SK-N-SH (cell line): ENCODE measurements at regions not wholly inside any gene's neighbourhood (a gene's known extent, or its start where the extent isn't known, plus 50 kb on each side); places are given as distances from the start of the nearest gene placed in this dataset.

Source experiments
- CTCF ChIA-PET: fragments of 300-600, 350-600 bp; formaldehyde crosslinking; extraction: SDS; loops from one replicate; lab custom pipeline; 2021; lab: Yijun Ruan, JAX
- POLR2A ChIA-PET: fragments of 350-600 bp; sonication (Branson Sonifier 250); formaldehyde crosslinking; extraction: SDS; loops from one replicate; lab custom pipeline; 2020; ENCODE audit warnings: antibody characterized with exemption, inconsistent platforms; lab: Yijun Ruan, JAX
- DNase-seq: peaks from one replicate; pipeline ENCODE4 v3.0.0; 2012
- H2AFZ ChIP-seq: fragments of 200-600 bp; sonication (generic); 2 replicates; pipeline ENCODE4 v1.8.1; 2016; ENCODE audit warnings: antibody characterized with exemption, mild to moderate bottlenecking, low read depth
- H3F3A ChIP-seq: fragments of 200-600 bp; sonication (generic); replicated peaks from 2 replicates; pipeline ENCODE3; 2016; ENCODE audit warnings: antibody characterized with exemption, mild to moderate bottlenecking; ENCODE audit not compliant: insufficient read depth
- H3K27ac ChIP-seq, 2 experiments: fragments of 200-500 bp in 1 of 2; fragments of 200-600 bp in 1 of 2; sonication (Bioruptor generic) in 1 of 2; sonication (generic), shearing (Covaris generic) in 1 of 2; 2 replicates each; pipeline versions ENCODE4 v1.5.1 to v1.6.1; 2014 to 2016; ENCODE audit warnings: low read depth in 2 of 2, inconsistent platforms in 1 of 2, low read length in 1 of 2, mild to moderate bottlenecking in 1 of 2, mixed read lengths in 1 of 2
- H3K27me3 ChIP-seq: fragments of 200-600 bp; sonication (generic), shearing (Covaris generic); 2 replicates; pipeline ENCODE4 v1.6.1; 2016; ENCODE audit warnings: mixed run types; ENCODE audit not compliant: insufficient read depth
- H3K36me3 ChIP-seq, 2 experiments: fragments of 200-500 bp in 1 of 2; fragments of 200-600 bp in 1 of 2; sonication (Bioruptor generic) in 1 of 2; sonication (generic) in 1 of 2; replicated peaks in 1 of 2; 2 replicates each; pipeline versions ENCODE3 to v1.5.1; 2014 to 2016; ENCODE audit warnings: low read length in 1 of 2, mild to moderate bottlenecking in 1 of 2; ENCODE audit not compliant: insufficient read depth in 2 of 2, control insufficient read depth in 1 of 2
- H3K4me1 ChIP-seq, 2 experiments: fragments of 200-500 bp in 1 of 2; fragments of 200-600 bp in 1 of 2; sonication (Bioruptor generic) in 1 of 2; sonication (generic), shearing (Covaris generic) in 1 of 2; 2 replicates each; pipeline versions ENCODE4 v1.5.1 to v1.6.1; 2014 to 2016; ENCODE audit warnings: low read depth in 1 of 2, low read length in 1 of 2, mixed run types in 1 of 2; ENCODE audit not compliant: insufficient read depth in 2 of 2, control insufficient read depth in 1 of 2
- H3K4me2 ChIP-seq: fragments of 200-600 bp; sonication (generic), shearing (Covaris generic); 2 replicates; pipeline ENCODE4 v1.6.1; 2017; ENCODE audit warnings: mixed run types
- H3K4me3 ChIP-seq, 2 experiments: fragments of 200-500 bp in 1 of 2; fragments of 200-600 bp in 1 of 2; sonication (Bioruptor generic) in 1 of 2; sonication (generic), shearing (Covaris generic) in 1 of 2; 2 replicates each; pipeline versions ENCODE4 v1.5.1 to v1.8.1; 2014 to 2016; ENCODE audit warnings: low read depth in 2 of 2, inconsistent platforms in 1 of 2, low read length in 1 of 2, mild to moderate bottlenecking in 1 of 2, mixed read lengths in 1 of 2, moderate library complexity in 1 of 2
- H3K79me2 ChIP-seq: fragments of 200-600 bp; sonication (generic); 2 replicates; pipeline ENCODE4 v1.8.1; 2017; ENCODE audit warnings: mild to moderate bottlenecking; ENCODE audit not compliant: insufficient read depth
- H3K9ac ChIP-seq: fragments of 200-600 bp; sonication (generic); 2 replicates; pipeline ENCODE4 v1.6.1; 2017; ENCODE audit warnings: mixed run types
- H3K9me2 ChIP-seq: fragments of 200-600 bp; sonication (generic); 2 replicates; pipeline ENCODE4 v1.6.1; 2017; ENCODE audit warnings: mixed run types
- H3K9me3 ChIP-seq: fragments of 200-600 bp; sonication (generic); 2 replicates; pipeline ENCODE4 v1.6.1; 2017; ENCODE audit warnings: mixed run types, mild to moderate bottlenecking, moderate library complexity
- H4K20me1 ChIP-seq: fragments of 200-600 bp; sonication (generic); 2 replicates; pipeline ENCODE4 v1.6.1; 2017; ENCODE audit warnings: mild to moderate bottlenecking, mixed run types; ENCODE audit not compliant: insufficient read depth
- CHD2 ChIP-seq: fragments of 150-350 bp; IDR thresholded peaks from 2 replicates; pipeline ENCODE4 v1.6.1; 2018; ENCODE audit warnings: low read length; ENCODE audit not compliant: partially characterized antibody
- ELF1 ChIP-seq: IDR thresholded peaks from 2 replicates; pipeline ENCODE4 v1.4.0; 2012
- FOXJ3 ChIP-seq: sonication (generic); formaldehyde crosslinking; IDR thresholded peaks from 2 replicates; pipeline ENCODE4 v1.5.1; 2020; ENCODE audit warnings: mild to moderate bottlenecking, missing genetic modification reagents
- FOXM1 ChIP-seq: IDR thresholded peaks from 2 replicates; pipeline ENCODE4 v1.4.0; 2012; ENCODE audit warnings: low read depth, mild to moderate bottlenecking
- GABPA ChIP-seq: IDR thresholded peaks from 2 replicates; pipeline ENCODE4 v1.4.0; 2012; ENCODE audit warnings: low read depth, mild to moderate bottlenecking
- GATA2 ChIP-seq: sonication (generic); formaldehyde crosslinking; IDR thresholded peaks from 2 replicates; pipeline ENCODE4 v1.5.0; 2020; ENCODE audit warnings: mild to moderate bottlenecking, missing genetic modification reagents
- JUND ChIP-seq: IDR thresholded peaks from 2 replicates; pipeline ENCODE4 v1.4.0; 2012
- MEF2A ChIP-seq: IDR thresholded peaks from 2 replicates; pipeline ENCODE4 v1.4.0; 2012; ENCODE audit warnings: low read depth, borderline replicate concordance
- MXI1 ChIP-seq: IDR thresholded peaks from 2 replicates; pipeline ENCODE4 v1.6.1; 2012; ENCODE audit warnings: mild to moderate bottlenecking, low read depth, low read length, improper control_type of control experiment
- NFIC ChIP-seq: IDR thresholded peaks from 2 replicates; pipeline ENCODE4 v1.4.0; 2012; ENCODE audit warnings: borderline replicate concordance
- PBX3 ChIP-seq: IDR thresholded peaks from 2 replicates; pipeline ENCODE4; 2012
- POLR2AphosphoS5 ChIP-seq: IDR thresholded peaks from 2 replicates; pipeline ENCODE4 v1.6.1; 2012; ENCODE audit warnings: low read depth, low read length
- RAD21 ChIP-seq: IDR thresholded peaks from 2 replicates; pipeline ENCODE4 v1.6.1; 2012; ENCODE audit warnings: mild to moderate bottlenecking, low read length
- RCOR1 ChIP-seq: fragments of 150-350 bp; IDR thresholded peaks from 2 replicates; pipeline ENCODE4 v1.6.1; 2017; ENCODE audit warnings: antibody characterized with exemption, low read length
- SMC3 ChIP-seq: IDR thresholded peaks from 2 replicates; pipeline ENCODE4 v1.6.1; 2012; ENCODE audit warnings: low read depth, low read length, improper control_type of control experiment
- TEAD4 ChIP-seq: IDR thresholded peaks from 2 replicates; pipeline ENCODE4 v1.4.0; 2012; ENCODE audit warnings: mild to moderate bottlenecking, borderline replicate concordance; ENCODE audit not compliant: insufficient read depth
- USF2 ChIP-seq: fragments of 150-350 bp; IDR thresholded peaks from 2 replicates; pipeline ENCODE4 v1.6.1; 2017; ENCODE audit warnings: antibody characterized with exemption, low read length, low read depth, borderline replicate concordance
- YY1 ChIP-seq: IDR thresholded peaks from 2 replicates; pipeline ENCODE4 v1.4.0; 2012; ENCODE audit warnings: low read depth, mild to moderate bottlenecking
- WGBS: methylation state at CpG from one replicate; pipeline ENCODE4 v1.1.6; 2017; ENCODE audit warnings: low lambda C conversion rate; 5-methylcytosine and 5-hydroxymethylcytosine counted together

DNA sequence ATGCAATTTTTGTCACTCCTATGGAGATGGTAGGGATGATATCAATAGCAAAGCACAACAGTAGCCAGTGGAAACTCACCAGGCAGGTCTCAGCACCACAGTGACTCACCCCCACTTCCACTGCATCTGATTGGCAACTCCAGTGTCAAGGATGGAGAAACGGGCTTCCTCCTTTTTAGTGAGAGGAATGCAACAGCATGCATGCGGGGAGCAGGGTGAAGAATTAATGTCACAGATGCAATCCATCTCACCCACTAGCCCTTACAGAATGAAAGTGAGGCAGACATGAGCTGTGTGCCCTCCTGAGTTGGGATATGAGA lies 467.0 kb upstream of the C16orf82 start (continued):
- no peak for TF ChIP-seq MEF2A
- TF ChIP-seq USF2: no peak

- Histone ChIP-seq H3K27ac (no peak overlapping the region), H3K4me1 (no peaks in the 10 kb centered on the region), H3K9me3 (no peaks in the 10 kb centered on the region), H3K36me3 (no peaks in the 10 kb centered on the region), H3K9me2 (no peaks in the 10 kb centered on the region), H3K79me2 (no peaks in the 10 kb centered on the region), H4K20me1 (no peaks in the 10 kb centered on the region), H3K9ac (no peak overlapping the region), H2AFZ (no peak overlapping the region), H3K4me2 (no peak overlapping the region), H3F3A (no peaks in the 10 kb centered on the region), H3K27me3 (no peaks in the 10 kb centered on the region), H3K4me3 (no peak overlapping the region)
- 0% methylated on average over 1 of the region's 1 CpG for WGBS
- TF ChIP-seq RCOR1 (no peak), TEAD4 (no peak), JUND (no peak), GATA2 (CRISPR knock-in tag) (no peak), POLR2AphosphoS5 (no peak)
- DNase-seq: no peak
- ChIA-PET POLR2A (no interaction called here), CTCF (interaction anchor here (0.7 to 1.1 kb wide), 2 partner anchors 31 to 44 kb away, joined by 3 read pairs; no protein-coding TSS in a partner anchor)
These were observed 465.4 kb upstream of the C16orf82 start for GRCh38 chr16:26601335-26601734.

DNA sequence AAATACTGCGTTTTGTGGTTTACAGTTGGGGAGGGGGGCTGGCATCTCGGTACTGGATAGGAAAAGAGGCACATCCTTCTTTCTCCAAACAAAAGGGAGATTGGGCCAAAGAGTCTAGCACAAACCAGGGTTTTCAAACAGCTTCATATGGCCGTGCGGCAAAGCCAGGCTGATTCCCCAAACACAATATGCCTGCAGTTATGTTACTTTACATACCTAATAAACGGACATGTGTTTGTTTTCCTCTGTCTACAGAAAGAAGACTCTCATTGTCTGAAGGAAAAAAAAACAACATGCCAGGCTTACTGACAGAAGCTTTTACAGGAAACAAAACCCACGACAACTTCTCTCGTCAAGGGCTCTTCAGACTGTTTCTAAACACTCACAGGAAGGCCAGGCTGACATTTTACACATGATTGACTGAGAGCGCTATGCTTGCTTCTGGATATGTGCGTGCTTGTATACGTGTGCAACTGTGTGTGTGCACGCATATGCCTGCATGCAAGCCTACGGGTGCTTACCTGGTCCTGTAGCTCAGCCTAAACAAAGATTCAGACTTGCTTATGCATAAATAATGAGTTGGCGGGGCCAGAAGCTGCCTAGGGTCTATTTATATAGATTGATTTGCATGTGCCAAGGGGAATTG lies 461.0 kb upstream of the C16orf82 start:
- ChIA-PET POLR2A (no interaction called here), CTCF (no interaction called here)
- Histone ChIP-seq H3K4me3 (no peak overlapping the region), H3K79me2 (no peaks in the 10 kb centered on the region), H3K27ac (no peak overlapping the region), H3K4me1 (no peaks in the 10 kb centered on the region), H3K9me2 (no peaks in the 10 kb centered on the region), H3K36me3 (no peaks in the 10 kb centered on the region), H3K9ac (no peak overlapping the region), H4K20me1 (no peaks in the 10 kb centered on the region), H2AFZ (no peak overlapping the region), H3K4me2 (no peak overlapping the region), H3K9me3 (no peaks in the 10 kb centered on the region), H3F3A (no peaks in the 10 kb centered on the region), H3K27me3 (no peaks in the 10 kb centered on the region)
- DNase-seq: no peak
- 9% methylated on average over 13 of the region's 13 CpGs for WGBS
- TF ChIP-seq RCOR1 (no peak), CHD2 (no peak), YY1 (no peak), MXI1 (no peak), JUND (no peak), RAD21 (no peak), PBX3 (no peak), GABPA (no peak), NFIC (no peak), FOXJ3 (CRISPR knock-in tag) (no peak), ELF1 (no peak), USF2 (no peak), SMC3 (no peak), FOXM1 (no peak)
